Astrocyte (in vitro differentiated cells and primary cell): ENCODE measurements at regions not wholly inside any gene's neighbourhood (a gene's known extent, or its start where the extent isn't known, plus 50 kb on each side); places are given as distances from the start of the nearest gene placed in this dataset.
"Not testable (repeated sequence)": the region's sequence is repeated elsewhere in the genome, so short reads cannot be mapped to it uniquely, and the experiment has no call there.

Experiments used
- DNase-seq: peaks from one replicate; pipeline ENCODE4 v3.0.0-alpha.2; 2010; ENCODE audit warnings: low read depth
- FAIRE-seq: peaks from 2 replicates; lab custom pipeline; 2011; peaks lifted over from hg19 to GRCh38; lab: Jason Lieb, UNC
- H2AFZ ChIP-seq: 2 replicates; pipeline ENCODE4 v1.6.0; 2012; ENCODE audit warnings: low read depth, low read length, inconsistent platforms
- H3K27ac ChIP-seq: 2 replicates; pipeline ENCODE4 v1.5.1; 2011; ENCODE audit warnings: low read depth, low read length, inconsistent platforms
- H3K27me3 ChIP-seq: 2 replicates; pipeline ENCODE4 v1.6.0; 2011; ENCODE audit warnings: low read length, inconsistent platforms; ENCODE audit not compliant: insufficient read depth
- H3K36me3 ChIP-seq: 2 replicates; pipeline ENCODE4 v1.5.1; 2011; ENCODE audit warnings: low read length, inconsistent platforms; ENCODE audit not compliant: insufficient read depth
- H3K4me1 ChIP-seq: 2 replicates; pipeline ENCODE4 v1.5.1; 2011; ENCODE audit warnings: low read length, inconsistent platforms; ENCODE audit not compliant: insufficient read depth
- H3K4me2 ChIP-seq: 2 replicates; pipeline ENCODE4 v1.6.0; 2012; ENCODE audit warnings: low read length, inconsistent platforms
- H3K4me3 ChIP-seq: 2 replicates; pipeline ENCODE4 v1.5.1; 2011; ENCODE audit warnings: low read depth, mild to moderate bottlenecking, low read length, inconsistent platforms; ENCODE audit not compliant: insufficient read depth
- H3K79me2 ChIP-seq: 2 replicates; pipeline ENCODE4 v1.6.0; 2012; ENCODE audit warnings: mild to moderate bottlenecking, low read length, inconsistent platforms; ENCODE audit not compliant: insufficient read depth
- H3K9ac ChIP-seq: 2 replicates; pipeline ENCODE4 v1.6.0; 2012; ENCODE audit warnings: mild to moderate bottlenecking, low read length, inconsistent platforms
- H3K9me3 ChIP-seq: 2 replicates; pipeline ENCODE4 v1.5.1; 2012; ENCODE audit warnings: low read depth, mild to moderate bottlenecking, low read length, inconsistent platforms; ENCODE audit not compliant: insufficient read depth
- H4K20me1 ChIP-seq: 2 replicates; pipeline ENCODE4 v1.6.0; 2012; ENCODE audit warnings: low read length, inconsistent platforms; ENCODE audit not compliant: insufficient read depth
- H3K27ac Mint-ChIP-seq: one replicate; pipeline ENCODE4 v1.8.0; 2021; ENCODE audit warnings: mild to moderate bottlenecking, mixed read lengths; ENCODE audit not compliant: unreplicated experiment
- H3K27me3 Mint-ChIP-seq: one replicate; pipeline ENCODE4 v1.8.0; 2021; ENCODE audit warnings: low read depth, mixed read lengths; ENCODE audit not compliant: unreplicated experiment
- H3K36me3 Mint-ChIP-seq: one replicate; pipeline ENCODE4 v1.8.0; 2021; ENCODE audit warnings: low read depth, mixed read lengths; ENCODE audit not compliant: unreplicated experiment
- H3K4me1 Mint-ChIP-seq: one replicate; pipeline ENCODE4 v1.8.0; 2021; ENCODE audit warnings: low read depth, mixed read lengths; ENCODE audit not compliant: unreplicated experiment
- H3K4me3 Mint-ChIP-seq: one replicate; pipeline ENCODE4 v1.8.0; 2021; ENCODE audit warnings: mild to moderate bottlenecking, moderate library complexity, mixed read lengths; ENCODE audit not compliant: unreplicated experiment
- H3K9me3 Mint-ChIP-seq: one replicate; pipeline ENCODE4 v1.8.0; 2021; ENCODE audit warnings: mild to moderate bottlenecking, mixed read lengths; ENCODE audit not compliant: unreplicated experiment
- CTCF ChIP-seq: IDR thresholded peaks from 2 replicates; pipeline ENCODE4 v1.5.1; 2011; ENCODE audit warnings: low read depth, mild to moderate bottlenecking, inconsistent platforms, low read length, moderate library complexity; ENCODE audit not compliant: insufficient read depth
- EZH2 ChIP-seq: IDR thresholded peaks from 2 replicates; pipeline ENCODE4 v1.6.1; 2012; ENCODE audit warnings: mild to moderate bottlenecking, low read length, inconsistent platforms; ENCODE audit not compliant: insufficient read depth

- no peak overlapping the region for H3K9ac ChIP-seq
- Mint-ChIP-seq H3K27ac (no peak overlapping the region), H3K4me3 (no peak overlapping the region), H3K9me3 (no peaks in the 10 kb centered on the region), H3K36me3 (no peaks in the 10 kb centered on the region), H3K27me3 (no peaks in the 10 kb centered on the region), H3K4me1 (no peaks in the 10 kb centered on the region)
- H3K4me2 ChIP-seq = no peak overlapping the region
- no peaks in the 10 kb centered on the region for H3K4me1 ChIP-seq
- H3K36me3 ChIP-seq = no peaks in the 10 kb centered on the region
- H3K9me3 ChIP-seq = no peaks in the 10 kb centered on the region
- H4K20me1 ChIP-seq = no peaks in the 10 kb centered on the region
- no peak overlapping the region for H3K27ac ChIP-seq
- no peak for FAIRE-seq
- no peaks in the 10 kb centered on the region for H3K27me3 ChIP-seq
- H3K79me2 ChIP-seq = no peaks in the 10 kb centered on the region
- no peak overlapping the region for H2AFZ ChIP-seq
- no peak overlapping the region for H3K4me3 ChIP-seq
- TF ChIP-seq CTCF = no peak
- no peak for DNase-seq
These were observed 80.7 kb downstream of the GRIN2B start for GRCh38 chr12:13900718-13901117.

GRCh38 chr12:13898387-13898786, 83.0 kb downstream of the GRIN2B start:
- H3K27me3 Mint-ChIP-seq, H3K27ac Mint-ChIP-seq, H2AFZ ChIP-seq, H3K27ac ChIP-seq, H3K9ac ChIP-seq, H3K4me3 Mint-ChIP-seq, H3K36me3 Mint-ChIP-seq, H3K9me3 ChIP-seq, H4K20me1 ChIP-seq, H3K4me3 ChIP-seq, H3K4me1 ChIP-seq, H3K79me2 ChIP-seq, FAIRE-seq, H3K9me3 Mint-ChIP-seq, H3K4me2 ChIP-seq, DNase-seq, H3K27me3 ChIP-seq, H3K4me1 Mint-ChIP-seq, H3K36me3 ChIP-seq: not testable (repeated sequence)

- Histone ChIP-seq H3K4me2 (no peak overlapping the region), H3K9me3 (no peaks in the 10 kb centered on the region), H3K27me3 (no peaks in the 10 kb centered on the region), H3K27ac (no peak overlapping the region), H3K36me3 (no peaks in the 10 kb centered on the region), H3K9ac (no peak overlapping the region), H3K4me1 (no peaks in the 10 kb centered on the region), H2AFZ (no peak overlapping the region), H3K4me3 (no peak overlapping the region), H4K20me1 (no peaks in the 10 kb centered on the region), H3K79me2 (no peaks in the 10 kb centered on the region)
- no peaks in the 10 kb centered on the region for H3K9me3 Mint-ChIP-seq
- no peak for DNase-seq
- no peak for TF ChIP-seq EZH2
- no peak for TF ChIP-seq CTCF
- H3K27ac Mint-ChIP-seq = no peak overlapping the region
- H3K27me3 Mint-ChIP-seq = no peaks in the 10 kb centered on the region
- no peak for FAIRE-seq
- no peaks in the 10 kb centered on the region for H3K4me1 Mint-ChIP-seq
- no peaks in the 10 kb centered on the region for H3K36me3 Mint-ChIP-seq
- no peak overlapping the region for H3K4me3 Mint-ChIP-seq
These were observed 83.6 kb downstream of the GRIN2B start for GRCh38 chr12:13897811-13898210.
